HG02870 (cell line): ENCODE measurements at regions not wholly inside any gene's neighbourhood (a gene's known extent, or its start where the extent isn't known, plus 50 kb on each side); places are given as distances from the start of the nearest gene placed in this dataset.
"Not testable (repeated sequence)": the region's sequence is repeated elsewhere in the genome, so short reads cannot be mapped to it uniquely, and the experiment has no call there.

Experiments
- ATAC-seq: cut with Tn5 transposase; IDR thresholded peaks from one replicate; pipeline ENCODE4 v1.9.1; 2021; ENCODE audit warnings: mild to moderate bottlenecking, moderate library complexity; ENCODE audit not compliant: unreplicated experiment

- ATAC-seq = no peak
Observed at GRCh38 chr9:129439242-129439641, 181.7 kb downstream of the C9orf50 start.

DNA sequence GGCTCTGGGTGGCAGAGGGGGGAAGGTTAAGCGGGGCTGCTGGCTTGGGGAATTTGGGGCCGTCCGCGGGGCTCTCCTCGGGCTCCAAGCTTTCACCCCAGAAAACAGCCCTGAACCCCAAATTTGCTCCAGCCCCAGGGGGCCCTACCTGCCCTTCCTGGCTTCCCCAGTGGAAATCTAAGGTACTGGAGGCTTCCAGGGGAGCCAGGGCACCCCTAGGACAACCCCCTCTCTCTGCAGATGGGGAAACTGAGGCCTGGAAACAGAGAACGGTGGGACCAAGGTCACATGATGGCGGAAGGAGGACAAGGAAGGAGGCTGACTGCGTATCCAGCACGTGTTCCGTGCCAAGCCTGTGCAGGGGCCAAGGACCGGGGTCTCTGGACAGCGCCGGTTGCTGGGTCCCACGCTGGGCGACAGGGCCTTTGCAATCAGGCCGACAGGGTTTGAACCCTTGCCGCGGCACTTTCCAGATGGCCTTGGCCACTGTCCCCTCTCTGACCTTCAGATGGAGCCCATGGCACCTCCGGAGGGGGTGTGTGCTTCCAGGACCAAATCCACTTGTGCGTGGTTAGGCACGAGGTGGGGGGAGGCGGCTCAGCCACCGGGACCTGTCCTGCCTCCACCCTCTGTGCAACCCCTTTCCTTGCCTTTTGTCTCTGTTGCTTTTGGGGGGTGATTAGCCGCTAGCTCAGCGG, 183.1 kb downstream of the C9orf50 start:
- no peak for ATAC-seq

- ATAC-seq = no peak
Observed at GRCh38 chr9:129436751-129437625, 183.9 kb downstream of the C9orf50 start.

DNA sequence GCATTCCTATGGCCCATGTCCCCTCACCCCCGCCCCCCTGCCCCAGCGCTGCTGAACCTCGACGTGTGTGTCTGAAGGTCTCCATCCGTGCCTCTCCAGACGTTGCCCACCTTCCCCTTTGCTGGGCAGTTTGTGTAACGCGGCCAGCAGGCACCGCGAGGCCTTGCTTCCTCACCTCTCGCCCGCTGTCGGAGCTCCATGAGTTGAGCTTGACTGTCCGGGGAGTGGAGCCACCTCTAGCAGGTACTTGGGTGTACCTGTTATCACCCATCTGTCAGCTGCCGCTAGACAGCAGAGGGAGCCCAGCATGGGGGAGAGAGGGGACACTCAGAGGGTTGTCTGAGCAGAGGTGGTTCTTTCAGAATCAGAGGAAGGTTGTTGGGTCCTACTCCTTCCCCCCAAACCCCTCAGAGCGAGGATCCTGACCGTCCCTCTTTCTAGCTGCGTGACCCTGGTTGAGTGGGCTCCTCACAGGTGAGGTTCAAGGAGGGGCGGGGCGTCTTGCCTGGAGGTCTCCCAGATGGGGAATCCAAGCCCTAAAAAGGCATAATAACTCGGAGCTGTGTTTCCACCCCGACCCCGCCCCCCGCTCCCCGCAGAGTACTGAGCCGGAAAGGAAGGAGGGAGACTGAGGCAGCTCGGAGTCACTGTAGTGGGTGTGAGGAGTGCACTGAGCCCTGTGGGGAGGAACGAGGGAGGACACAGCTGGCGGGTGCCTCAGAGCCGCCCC, 184.7 kb downstream of the C9orf50 start:
- ATAC-seq = no peak

- no peak for ATAC-seq
Observed at GRCh38 chr9:129435291-129435690, 185.6 kb downstream of the C9orf50 start.

DNA sequence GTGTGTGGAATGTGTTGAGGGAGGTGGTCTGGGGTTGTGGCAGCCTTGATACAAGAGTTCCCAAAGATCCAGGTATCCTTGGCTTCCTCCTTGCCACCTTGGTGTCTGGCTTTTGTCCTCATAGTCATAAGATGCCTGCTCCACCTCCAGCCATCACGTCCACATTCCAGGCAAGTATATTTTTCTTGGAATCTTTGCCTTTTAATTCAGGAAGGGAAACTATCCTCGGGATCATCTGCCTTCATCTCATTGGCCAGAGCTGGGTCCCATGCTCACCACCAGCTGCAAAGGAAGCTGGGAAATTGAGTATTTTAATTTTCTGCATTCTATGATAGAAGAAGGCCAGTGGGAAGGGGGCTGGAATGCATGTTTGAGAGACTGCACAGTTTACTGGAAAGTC, 186.7 kb downstream of the C9orf50 start:
- no peak for ATAC-seq

DNA sequence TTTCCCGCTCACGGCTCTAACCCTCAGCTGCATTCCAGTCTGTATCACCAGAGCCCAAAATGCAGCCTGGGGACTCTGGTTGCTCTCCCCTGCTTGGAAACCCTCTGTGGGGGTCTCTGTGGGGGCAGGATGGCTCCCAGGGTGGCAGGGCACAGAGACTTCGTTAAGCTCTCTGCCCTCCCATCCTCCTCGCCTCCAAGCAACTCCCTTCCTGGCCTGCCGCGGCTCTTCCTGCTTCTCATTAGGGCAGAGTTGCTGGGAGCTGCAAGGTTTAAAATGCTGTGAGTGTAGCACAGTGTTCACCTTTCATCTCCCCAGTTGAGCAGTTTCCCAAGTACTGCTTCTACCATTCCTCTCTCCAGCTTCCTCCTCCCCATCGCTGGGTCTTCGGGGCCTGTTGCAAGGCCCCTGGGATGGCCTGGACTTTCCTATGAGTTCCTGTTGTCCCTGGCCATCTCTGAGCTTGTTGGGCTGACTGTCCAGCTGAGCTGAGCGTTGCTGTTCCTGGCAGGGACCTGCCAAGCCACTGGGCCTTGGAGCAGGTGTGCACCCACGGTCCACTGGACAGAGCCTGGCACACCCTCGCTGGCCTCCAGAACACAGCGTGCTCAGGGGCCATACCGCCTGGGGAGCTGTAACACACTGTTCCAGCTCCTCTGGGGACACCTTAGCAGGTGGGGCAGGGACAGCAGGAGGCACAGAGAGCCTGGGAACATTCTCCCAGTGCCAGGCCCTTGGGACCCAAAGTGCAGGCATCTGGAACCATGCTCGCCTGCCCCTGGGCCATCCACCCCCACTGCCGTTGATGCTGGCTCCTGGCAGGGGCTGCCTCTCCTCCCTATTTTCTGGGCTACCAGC, 188.4 kb downstream of the C9orf50 start:
- ATAC-seq = no peak

- ATAC-seq = no peak
Observed at GRCh38 chr9:129430940-129431643, 189.8 kb downstream of the C9orf50 start.

- ATAC-seq = no peak
Observed at GRCh38 chr9:129428864-129429577, 191.9 kb downstream of the C9orf50 start.

DNA sequence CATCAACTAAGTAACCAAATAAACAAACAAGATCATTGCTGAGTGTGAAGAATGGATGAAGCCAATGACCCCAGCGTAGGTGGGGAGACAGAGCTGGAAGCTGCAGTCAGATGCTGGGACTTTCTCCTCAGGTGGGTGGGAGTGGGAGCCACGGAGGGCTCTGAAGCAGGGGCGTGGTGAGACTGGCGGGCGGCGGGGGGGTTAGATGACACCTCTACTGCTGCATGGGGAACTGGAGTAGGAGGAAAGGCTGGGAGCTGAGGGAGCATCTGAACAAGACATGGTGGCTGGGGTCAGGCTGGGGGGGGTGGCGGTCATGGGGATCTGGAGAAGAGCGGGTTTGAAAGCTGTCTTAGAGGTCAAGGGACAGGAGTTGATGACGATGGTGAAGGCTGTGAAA, 193.8 kb downstream of the C9orf50 start:
- no peak for ATAC-seq

- not testable (repeated sequence) for ATAC-seq
Observed at GRCh38 chr9:129423755-129424154, 197.1 kb downstream of the C9orf50 start.

DNA sequence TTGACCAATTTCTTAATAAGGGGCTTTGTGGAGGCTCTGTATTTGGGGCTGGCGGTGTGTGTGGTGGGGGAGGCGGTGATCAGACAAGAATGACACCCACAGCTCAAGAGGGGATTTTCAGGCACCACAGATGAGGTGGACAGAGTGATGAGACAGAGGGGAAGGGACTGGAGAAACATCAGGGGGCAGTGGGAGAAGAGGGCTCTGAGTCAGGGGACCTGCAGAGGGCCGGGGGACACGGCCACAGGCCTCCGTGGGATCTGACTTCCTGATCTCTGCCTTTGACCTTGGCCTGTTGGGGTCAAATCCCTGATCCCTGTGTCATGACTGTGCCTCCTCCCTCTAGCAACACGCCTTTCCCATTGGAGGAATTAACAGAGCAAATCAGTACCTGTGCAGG, 197.7 kb downstream of the C9orf50 start:
- ATAC-seq = no peak

DNA sequence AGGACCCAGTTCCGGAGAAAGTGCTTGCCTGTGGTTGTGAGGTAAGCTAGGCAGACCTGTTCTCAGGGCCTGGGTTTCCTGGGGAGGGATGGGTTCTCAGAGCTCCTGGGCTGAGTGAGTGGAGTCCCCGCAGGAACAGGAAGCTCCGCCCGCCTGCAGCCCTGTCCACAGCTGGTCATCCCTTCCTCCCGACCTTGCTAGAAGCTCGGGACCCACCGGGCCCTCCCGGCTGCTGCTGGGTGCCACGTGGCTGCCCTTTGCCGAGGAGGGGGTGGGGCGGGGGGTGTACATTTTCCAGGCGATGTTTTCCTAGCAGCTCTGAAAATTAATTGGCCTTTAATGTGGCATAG, 198.1 kb downstream of the C9orf50 start:
- ATAC-seq = no peak

GRCh38 chr9:129422032-129422842, 198.7 kb downstream of the C9orf50 start:
- no peak for ATAC-seq

DNA sequence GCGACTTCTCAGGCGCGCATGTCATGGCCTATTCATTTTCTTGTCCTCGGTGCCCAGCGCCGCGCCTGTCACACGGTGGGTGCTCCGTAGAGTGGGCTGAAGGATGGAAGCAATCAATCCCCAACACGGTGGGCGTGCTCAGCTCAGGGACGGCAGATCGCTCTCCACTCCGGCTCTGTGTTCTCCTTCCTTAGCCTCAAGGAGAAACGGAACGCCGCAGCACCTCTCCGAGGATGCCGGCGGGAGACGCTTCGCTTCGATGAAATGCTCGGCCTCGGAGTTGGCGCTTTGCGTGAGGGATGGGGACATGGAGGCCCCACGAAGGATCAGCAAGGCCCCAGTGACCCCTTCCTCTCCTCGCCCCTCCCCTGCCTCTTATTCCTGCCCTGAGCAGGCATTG, 199.5 kb downstream of the C9orf50 start:
- ATAC-seq = no peak

GRCh38 chr9:129420721-129421120, 200.2 kb downstream of the C9orf50 start:
- ATAC-seq = no peak

- ATAC-seq = no peak
Observed at GRCh38 chr9:129419382-129419899, 201.5 kb downstream of the C9orf50 start.

- no peak for ATAC-seq
Observed at GRCh38 chr9:129418451-129418850, 202.4 kb downstream of the C9orf50 start.
